IMR-90 (cell line): ENCODE measurements at regions not wholly inside any gene's neighbourhood (a gene's known extent, or its start where the extent isn't known, plus 50 kb on each side); places are given as distances from the start of the nearest gene placed in this dataset.

Experiments
- ATAC-seq: fragments of 200-7000 bp; cut with Tn5 transposase; 2 replicates; pipeline ENCODE4 v1.9.1; 2020; ENCODE audit warnings: low read depth, mild to moderate bottlenecking, moderate library complexity
- BruUV-seq: library from RNA; stranded (reverse); fragments of 400-500 nt; replicated peaks from 2 replicates; lab custom pipeline; 2021; lab: Mats Ljungman, UMichigan
- CTCF ChIA-PET: fragments of 300-600 bp; formaldehyde crosslinking; extraction: SDS; loops from one replicate; lab custom pipeline; 2021; ENCODE audit warnings: antibody characterized with exemption; lab: Yijun Ruan, JAX
- POLR2A ChIA-PET: fragments of 300-600 bp; sonication (Branson Sonifier 250); formaldehyde crosslinking; loops from one replicate; lab custom pipeline; 2022; ENCODE audit warnings: antibody characterized with exemption; ENCODE audit not compliant: unreplicated experiment; lab: Charles Lee
- DNase-seq: peaks from one replicate; pipeline ENCODE4 v3.0.0; 2013
- H2AFZ ChIP-seq: replicated peaks from 2 replicates; pipeline ENCODE3; 2013; ENCODE audit warnings: low read length, mild to moderate bottlenecking; ENCODE audit not compliant: poor library complexity
- H2AK5ac ChIP-seq: 2 replicates; pipeline ENCODE4 v1.6.1; 2013; ENCODE audit warnings: low read depth, low read length, inconsistent platforms
- H2AK9ac ChIP-seq: replicated peaks from 2 replicates; pipeline ENCODE3; 2013; ENCODE audit warnings: mild to moderate bottlenecking, low read depth, low read length, moderate library complexity; ENCODE audit not compliant: poor library complexity
- H2BK120ac ChIP-seq: 2 replicates; pipeline ENCODE4 v1.6.1; 2013; ENCODE audit warnings: low read depth, low read length, inconsistent platforms
- H2BK15ac ChIP-seq: 3 replicates; pipeline ENCODE4 v1.6.1; 2013; ENCODE audit warnings: low read depth, low read length, inconsistent platforms
- H2BK20ac ChIP-seq: 2 replicates; pipeline ENCODE4 v1.6.1; 2013; ENCODE audit warnings: low read depth, mild to moderate bottlenecking, inconsistent platforms, low read length, moderate library complexity
- H2BK5ac ChIP-seq: 2 replicates; pipeline ENCODE4 v1.6.1; 2013; ENCODE audit warnings: mild to moderate bottlenecking, low read depth, low read length, inconsistent platforms; ENCODE audit not compliant: poor library complexity, severe bottlenecking
- H3K14ac ChIP-seq: replicated peaks from 2 replicates; pipeline ENCODE4 v1.6.1; 2013; ENCODE audit warnings: low read depth, low read length, inconsistent platforms
- H3K18ac ChIP-seq: 2 replicates; pipeline ENCODE4 v1.6.1; 2013; ENCODE audit warnings: low read depth, low read length, control low read depth
- H3K23ac ChIP-seq: 2 replicates; pipeline ENCODE4 v1.6.1; 2013; ENCODE audit warnings: low read depth, low read length, inconsistent platforms
- H3K27ac ChIP-seq: 2 replicates; pipeline ENCODE4 v1.5.1; 2013; ENCODE audit warnings: mild to moderate bottlenecking, control low read depth, low read length; ENCODE audit not compliant: insufficient read depth
- H3K27me3 ChIP-seq: 2 replicates; pipeline ENCODE4 v1.6.1; 2013; ENCODE audit warnings: low read length; ENCODE audit not compliant: control insufficient read depth, insufficient read depth
- H3K36me3 ChIP-seq: 2 replicates; pipeline ENCODE4 v1.6.1; 2013; ENCODE audit warnings: low read length, mixed read lengths; ENCODE audit not compliant: control insufficient read depth, insufficient read depth
- H3K4ac ChIP-seq: 2 replicates; pipeline ENCODE4 v1.6.1; 2013; ENCODE audit warnings: low read depth, low read length, inconsistent platforms
- H3K4me1 ChIP-seq: 2 replicates; pipeline ENCODE4 v1.6.1; 2013; ENCODE audit warnings: low read length, mixed read lengths; ENCODE audit not compliant: control insufficient read depth, insufficient read depth
- H3K4me2 ChIP-seq: 2 replicates; pipeline ENCODE4 v1.6.1; 2013; ENCODE audit warnings: low read depth, mild to moderate bottlenecking, control low read depth, low read length, moderate library complexity
- H3K4me3 ChIP-seq: 2 replicates; pipeline ENCODE4 v1.5.1; 2013; ENCODE audit warnings: low read depth, mild to moderate bottlenecking, control low read depth, low read length, moderate library complexity; ENCODE audit not compliant: insufficient read depth
- H3K56ac ChIP-seq: 2 replicates; pipeline ENCODE4 v1.6.1; 2013; ENCODE audit warnings: low read length, inconsistent platforms; ENCODE audit not compliant: insufficient read depth; ENCODE audit errors: extremely low read depth
- H3K79me1 ChIP-seq, 2 experiments: 2 replicates each; pipeline ENCODE4 v1.6.1; 2013; ENCODE audit warnings: low read length in 2 of 2, inconsistent platforms in 1 of 2, low read depth in 1 of 2
- H3K9ac ChIP-seq: 2 replicates; pipeline ENCODE4 v1.6.1; 2013; ENCODE audit warnings: low read depth, low read length, control low read depth
- H3K9me1 ChIP-seq: 2 replicates; pipeline ENCODE4 v1.6.1; 2013; ENCODE audit warnings: low read length, inconsistent platforms; ENCODE audit not compliant: insufficient read depth
- H3K9me3 ChIP-seq: 2 replicates; pipeline ENCODE4 v1.6.1; 2013; ENCODE audit warnings: low read length; ENCODE audit not compliant: control insufficient read depth, insufficient read depth
- H4K20me1 ChIP-seq: 2 replicates; pipeline ENCODE4 v1.6.1; 2013; ENCODE audit warnings: low read length, inconsistent platforms; ENCODE audit not compliant: insufficient read depth
- H4K5ac ChIP-seq: 2 replicates; pipeline ENCODE4 v1.6.1; 2013; ENCODE audit warnings: mild to moderate bottlenecking, low read depth, low read length, control low read depth
- H4K8ac ChIP-seq, 2 experiments: 2 replicates each; pipeline ENCODE4 v1.6.1; 2013; ENCODE audit warnings: low read depth in 2 of 2, low read length in 2 of 2, control low read depth in 1 of 2, inconsistent platforms in 1 of 2
- H4K91ac ChIP-seq: 2 replicates; pipeline ENCODE4 v1.6.1; 2013; ENCODE audit warnings: low read depth, low read length, inconsistent platforms; ENCODE audit not compliant: insufficient read depth
- BHLHE40 ChIP-seq: fragments of 150-350 bp; IDR thresholded peaks from 2 replicates; pipeline ENCODE4 v1.6.1; 2016; ENCODE audit warnings: mild to moderate bottlenecking, low read depth, low read length
- CEBPB ChIP-seq: IDR thresholded peaks from 2 replicates; pipeline ENCODE4 v1.6.1; 2012; ENCODE audit warnings: low read depth, low read length, improper control_type of control experiment
- CHD1 ChIP-seq: IDR thresholded peaks from 2 replicates; pipeline ENCODE4 v1.6.1; 2012; ENCODE audit warnings: low read depth, low read length, improper control_type of control experiment
- MXI1 ChIP-seq: IDR thresholded peaks from 2 replicates; pipeline ENCODE4 v1.6.1; 2012; ENCODE audit warnings: low read depth, mild to moderate bottlenecking, low read length, moderate library complexity, borderline replicate concordance
- WGBS, 2 experiments: methylation state at CpG; one replicate each; pipeline versions ENCODE4 v1.1.5 to v1.1.7; 2013; ENCODE audit warnings: missing lambda C conversion rate in 2 of 2; ENCODE audit not compliant: insufficient read length in 1 of 2; ENCODE audit errors: extremely low coverage in 2 of 2; 5-methylcytosine and 5-hydroxymethylcytosine counted together
- dilution Hi-C: fragments of 300-500 bp; cut with HindIII; formaldehyde crosslinking; loops from one replicate; pipeline ENCODE4 v1.14.3; 2018; ENCODE audit warnings: low sequenced_read_pairs; ENCODE audit not compliant: unreplicated experiment
- in situ Hi-C: fragments of 300-500 bp; cut with MboI; formaldehyde crosslinking; loops from 3 replicates; pipeline ENCODE4 v1.14.3; 2019; ENCODE audit warnings: low sequenced_read_pairs, inconsistent platforms, mixed read lengths
- intact Hi-C: fragments of 100-400 bp; cut with micrococcal nuclease; formaldehyde crosslinking; loops from 2 replicates; pipeline ENCODE4 v1.10.0; 2022
- TF ChIP-seq, protein P1 (sequence below): fragments of 150-350 bp; IDR thresholded peaks from 2 replicates; pipeline ENCODE4 v1.6.1; 2016; ENCODE audit warnings: low read depth, mild to moderate bottlenecking, low read length, moderate library complexity, borderline replicate concordance

- DNase-seq (no peak), ATAC-seq (no peak)
- H3K4me1 ChIP-seq: no peaks in the 10 kb centered on the region
- in situ Hi-C loops: no loop called here
- H2BK5ac ChIP-seq: no peak overlapping the region
- no peak overlapping the region for H3K18ac ChIP-seq
- H3K36me3 ChIP-seq: no peaks in the 10 kb centered on the region
- H4K91ac ChIP-seq: no peak overlapping the region
- no TSS peak for BruUV-seq
- TF ChIP-seq, protein P1, sequence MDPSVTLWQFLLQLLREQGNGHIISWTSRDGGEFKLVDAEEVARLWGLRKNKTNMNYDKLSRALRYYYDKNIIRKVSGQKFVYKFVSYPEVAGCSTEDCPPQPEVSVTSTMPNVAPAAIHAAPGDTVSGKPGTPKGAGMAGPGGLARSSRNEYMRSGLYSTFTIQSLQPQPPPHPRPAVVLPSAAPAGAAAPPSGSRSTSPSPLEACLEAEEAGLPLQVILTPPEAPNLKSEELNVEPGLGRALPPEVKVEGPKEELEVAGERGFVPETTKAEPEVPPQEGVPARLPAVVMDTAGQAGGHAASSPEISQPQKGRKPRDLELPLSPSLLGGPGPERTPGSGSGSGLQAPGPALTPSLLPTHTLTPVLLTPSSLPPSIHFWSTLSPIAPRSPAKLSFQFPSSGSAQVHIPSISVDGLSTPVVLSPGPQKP: no peak
- no peak for TF ChIP-seq MXI1
- no peak for TF ChIP-seq BHLHE40
- TF ChIP-seq CHD1: no peak
- TF ChIP-seq CEBPB: no peak
- H2BK20ac ChIP-seq: no peak overlapping the region
- ChIA-PET POLR2A (no interaction called here), CTCF (no interaction called here)
- no peak overlapping the region for H2AK5ac ChIP-seq
- peaks cover 8% of the 10 kb centered on the region for H3K9me3 ChIP-seq
- H3K79me1 ChIP-seq: no peaks in the 10 kb centered on the region
- H3K56ac ChIP-seq: no peak overlapping the region
- H2AFZ ChIP-seq: no peak overlapping the region
- no peak overlapping the region for H3K14ac ChIP-seq
- intact Hi-C loops: no loop called here
- H2BK15ac ChIP-seq: no peak overlapping the region
- H3K4me3 ChIP-seq: no peak overlapping the region
- H4K20me1 ChIP-seq: no peaks in the 10 kb centered on the region
- no peaks in the 10 kb centered on the region for H3K27me3 ChIP-seq
- H4K8ac ChIP-seq: no peak overlapping the region
- no peak overlapping the region for H2AK9ac ChIP-seq
- no peak overlapping the region for H3K4me2 ChIP-seq
- no peak overlapping the region for H3K23ac ChIP-seq
- H4K5ac ChIP-seq: no peak overlapping the region
- dilution Hi-C loops: no loop called here
- no peaks in the 10 kb centered on the region for H3K9me1 ChIP-seq
- no peak overlapping the region for H3K4ac ChIP-seq
- no CpG with 5 or more reads among the region's 7 CpGs for WGBS, 2 experiments
- H3K9ac ChIP-seq: no peak overlapping the region
- no peak overlapping the region for H3K27ac ChIP-seq
- H2BK120ac ChIP-seq: no peak overlapping the region
Measured at GRCh38 chr10:23606456-23606855, 167.6 kb downstream of the OTUD1 start.
